VCaP (cell line): ENCODE measurements at regions not wholly inside any gene's neighbourhood (a gene's known extent, or its start where the extent isn't known, plus 50 kb on each side); places are given as distances from the start of the nearest gene placed in this dataset.

ENCODE experiments used
- H3K27ac ChIP-seq: fragments of 450-650 bp; 2 replicates; pipeline ENCODE4 v1.5.1; 2017
- CTCF ChIP-seq: fragments of 450-650 bp; conservative IDR thresholded peaks from 2 replicates; pipeline ENCODE4 v1.5.1; 2017; ENCODE audit warnings: mild to moderate bottlenecking, moderate library complexity

- TF ChIP-seq CTCF: no peak
- H3K27ac ChIP-seq: no peak overlapping the region
These were observed 493.3 kb upstream of the ADAMTS16 start for GRCh38 chr5:4646715-4647375.

- no peak for TF ChIP-seq CTCF
- H3K27ac ChIP-seq: no peak overlapping the region
These were observed 492.2 kb upstream of the ADAMTS16 start for GRCh38 chr5:4647955-4648354.

GRCh38 chr5:4651806-4652565 lies 488.1 kb upstream of the ADAMTS16 start:
- TF ChIP-seq CTCF: no peak
- H3K27ac ChIP-seq: no peak overlapping the region

GRCh38 chr5:4653475-4653874 lies 486.7 kb upstream of the ADAMTS16 start:
- no peak for TF ChIP-seq CTCF
- H3K27ac ChIP-seq: no peak overlapping the region

- H3K27ac ChIP-seq: no peak overlapping the region
- TF ChIP-seq CTCF: no peak
These were observed 480.3 kb upstream of the ADAMTS16 start for GRCh38 chr5:4659851-4660250.

GRCh38 chr5:4661326-4661725 lies 478.8 kb upstream of the ADAMTS16 start:
- TF ChIP-seq CTCF: no peak

GRCh38 chr5:4661836-4662235 lies 478.3 kb upstream of the ADAMTS16 start:
- no peak for TF ChIP-seq CTCF
- H3K27ac ChIP-seq: no peak overlapping the region

More at GRCh38 chr5:4661326-4661725, 478.8 kb upstream of the ADAMTS16 start:
- H3K27ac ChIP-seq: no peak overlapping the region
